ENCODE measurements at regions not wholly inside any gene's neighbourhood (a gene's known extent, or its start where the extent isn't known, plus 50 kb on each side); places are given as distances from the start of the nearest gene placed in this dataset.

DNA sequence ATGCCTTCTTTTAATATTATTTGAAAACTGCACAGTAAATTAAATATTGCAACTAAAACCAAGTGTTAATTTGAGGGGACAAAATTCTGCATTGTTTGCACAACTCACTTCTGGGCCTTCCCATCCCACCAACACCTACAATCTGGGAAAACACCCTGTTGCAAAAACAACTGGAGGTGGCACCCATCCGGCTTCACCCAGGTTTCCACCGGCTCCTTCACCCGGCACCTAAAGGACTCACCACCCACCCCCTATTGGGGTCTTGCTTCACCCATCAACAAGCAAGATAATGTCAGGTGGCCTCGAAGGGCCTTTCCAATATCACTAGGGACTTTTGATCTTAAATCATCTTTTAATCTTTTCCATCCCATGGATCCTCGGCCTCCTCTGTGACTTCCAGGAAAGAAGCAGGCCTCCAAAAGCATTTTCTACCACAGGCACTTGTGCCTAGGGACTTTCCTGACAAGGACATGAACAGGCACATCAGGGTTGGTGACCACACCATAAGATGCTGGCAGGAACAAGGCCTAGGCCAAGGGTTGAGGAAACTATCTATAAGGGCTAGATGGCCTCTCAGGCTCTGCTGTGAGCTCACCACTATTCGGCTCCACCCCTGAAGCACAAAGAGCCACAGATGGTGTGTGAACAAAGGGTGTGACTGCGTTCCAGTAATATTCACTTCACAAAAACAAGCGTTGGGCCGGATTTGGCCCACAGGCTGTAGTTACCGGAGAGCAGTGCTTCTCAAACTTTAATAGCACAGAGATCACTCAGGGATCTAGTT lies 205.1 kb downstream of the AUH start:
- no TSS peak for BruUV-seq (replicated peaks)
- H3K27me3 ChIP-seq (replicated peaks; ENCODE audit: insufficient read depth, low read depth, low read length, poor library complexity) = no peaks in the 10 kb centered on the region
- TF ChIP-seq EZH2 (IDR thresholded peaks at IDR 0.05; ENCODE audit: borderline replicate concordance, low read depth, low read length, poor library complexity, severe bottlenecking) = no peak
- TF ChIP-seq, protein P1, sequence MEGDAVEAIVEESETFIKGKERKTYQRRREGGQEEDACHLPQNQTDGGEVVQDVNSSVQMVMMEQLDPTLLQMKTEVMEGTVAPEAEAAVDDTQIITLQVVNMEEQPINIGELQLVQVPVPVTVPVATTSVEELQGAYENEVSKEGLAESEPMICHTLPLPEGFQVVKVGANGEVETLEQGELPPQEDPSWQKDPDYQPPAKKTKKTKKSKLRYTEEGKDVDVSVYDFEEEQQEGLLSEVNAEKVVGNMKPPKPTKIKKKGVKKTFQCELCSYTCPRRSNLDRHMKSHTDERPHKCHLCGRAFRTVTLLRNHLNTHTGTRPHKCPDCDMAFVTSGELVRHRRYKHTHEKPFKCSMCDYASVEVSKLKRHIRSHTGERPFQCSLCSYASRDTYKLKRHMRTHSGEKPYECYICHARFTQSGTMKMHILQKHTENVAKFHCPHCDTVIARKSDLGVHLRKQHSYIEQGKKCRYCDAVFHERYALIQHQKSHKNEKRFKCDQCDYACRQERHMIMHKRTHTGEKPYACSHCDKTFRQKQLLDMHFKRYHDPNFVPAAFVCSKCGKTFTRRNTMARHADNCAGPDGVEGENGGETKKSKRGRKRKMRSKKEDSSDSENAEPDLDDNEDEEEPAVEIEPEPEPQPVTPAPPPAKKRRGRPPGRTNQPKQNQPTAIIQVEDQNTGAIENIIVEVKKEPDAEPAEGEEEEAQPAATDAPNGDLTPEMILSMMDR (conservative IDR thresholded peaks at IDR 0.05; ENCODE audit: low read depth, low read length) = no peak
- ChIA-PET POLR2A (ENCODE audit: low non-redundant PET) (no interaction called here), CTCF (no interaction called here)
- intact Hi-C loops (cut with micrococcal nuclease; ENCODE audit: unreplicated experiment) = no loop called here
- H3K4me3 ChIP-seq (ENCODE audit: low read depth, low read length, poor library complexity, severe bottlenecking) = no peak overlapping the region
- no peak for DNase-seq (ENCODE audit: low spot score)
- H3K36me3 ChIP-seq (ENCODE audit: insufficient read depth, low read length, poor library complexity, severe bottlenecking) = no peaks in the 10 kb centered on the region
- no peaks in the 10 kb centered on the region for H3K9me3 ChIP-seq (ENCODE audit: low read depth, low read length, poor library complexity, severe bottlenecking)
- no peaks in the 10 kb centered on the region for H3K4me1 ChIP-seq (ENCODE audit: insufficient read depth, low read length, poor library complexity, severe bottlenecking)
- H3K27ac ChIP-seq (ENCODE audit: low read depth, low read length, poor library complexity, severe bottlenecking) = no peak overlapping the region

DNA sequence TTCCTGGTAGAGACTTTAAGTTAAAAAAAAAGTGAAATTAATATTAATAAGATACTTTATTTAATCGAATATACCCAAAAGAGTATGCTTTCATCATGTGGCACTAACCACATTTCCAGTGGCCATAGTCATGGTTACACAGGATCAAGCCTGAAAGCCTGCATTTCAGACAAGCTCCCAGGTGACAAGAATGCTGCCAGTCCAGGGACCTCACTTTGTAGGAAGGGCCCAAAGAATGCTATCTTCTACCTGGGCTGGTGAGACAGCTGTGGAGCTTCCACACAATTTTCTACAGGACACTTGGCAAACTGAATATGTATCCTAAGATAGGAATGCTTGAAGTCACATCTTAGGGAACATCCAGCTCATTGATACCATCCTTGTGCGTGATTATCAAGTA lies 203.8 kb downstream of the AUH start:
- no peaks in the 10 kb centered on the region for H3K9me3 ChIP-seq (ENCODE audit: low read depth, low read length, poor library complexity, severe bottlenecking)
- ChIA-PET CTCF (no interaction called here), POLR2A (ENCODE audit: low non-redundant PET) (no interaction called here)
- TF ChIP-seq EZH2 (IDR thresholded peaks at IDR 0.05; ENCODE audit: borderline replicate concordance, low read depth, low read length, poor library complexity, severe bottlenecking) = no peak
- TF ChIP-seq, protein P1 (conservative IDR thresholded peaks at IDR 0.05; ENCODE audit: low read depth, low read length) = no peak
- BruUV-seq (replicated peaks) = no TSS peak
- no peak overlapping the region for H3K27ac ChIP-seq (ENCODE audit: low read depth, low read length, poor library complexity, severe bottlenecking)
- intact Hi-C loops (cut with micrococcal nuclease; ENCODE audit: unreplicated experiment) = no loop called here
- H3K4me3 ChIP-seq (ENCODE audit: low read depth, low read length, poor library complexity, severe bottlenecking) = no peak overlapping the region
- H3K36me3 ChIP-seq (ENCODE audit: insufficient read depth, low read length, poor library complexity, severe bottlenecking) = no peaks in the 10 kb centered on the region
- no peak for DNase-seq (ENCODE audit: low spot score)
- no peaks in the 10 kb centered on the region for H3K27me3 ChIP-seq (replicated peaks; ENCODE audit: insufficient read depth, low read depth, low read length, poor library complexity)
- H3K4me1 ChIP-seq (ENCODE audit: insufficient read depth, low read length, poor library complexity, severe bottlenecking) = no peaks in the 10 kb centered on the region

DNA sequence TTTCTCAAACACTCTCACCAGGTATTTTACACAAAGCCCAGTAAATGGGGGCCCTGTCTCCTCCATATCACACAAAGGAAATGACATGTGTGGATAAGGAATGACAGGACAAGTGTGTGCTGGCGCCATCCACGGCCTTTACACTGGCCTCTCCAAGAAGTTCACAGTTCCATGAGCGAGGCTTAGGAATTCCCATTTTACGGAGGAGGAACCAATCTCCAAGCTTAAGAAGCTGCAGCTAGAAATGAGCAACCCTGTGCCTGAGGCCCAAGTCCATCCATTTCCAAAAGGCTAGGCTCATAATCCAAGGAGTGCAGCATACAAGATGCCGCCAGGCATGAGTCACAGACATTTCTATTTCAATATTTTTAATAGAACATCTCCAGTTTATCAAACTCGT lies 203.4 kb downstream of the AUH start:
- no peaks in the 10 kb centered on the region for H3K9me3 ChIP-seq (ENCODE audit: low read depth, low read length, poor library complexity, severe bottlenecking)
- TF ChIP-seq EZH2 (IDR thresholded peaks at IDR 0.05; ENCODE audit: borderline replicate concordance, low read depth, low read length, poor library complexity, severe bottlenecking) = no peak
- TF ChIP-seq, protein P1 (conservative IDR thresholded peaks at IDR 0.05; ENCODE audit: low read depth, low read length) = no peak
- DNase-seq (ENCODE audit: low spot score) = no peak
- intact Hi-C loops (cut with micrococcal nuclease; ENCODE audit: unreplicated experiment) = no loop called here
- H3K27ac ChIP-seq (ENCODE audit: low read depth, low read length, poor library complexity, severe bottlenecking) = no peak overlapping the region
- no peaks in the 10 kb centered on the region for H3K4me1 ChIP-seq (ENCODE audit: insufficient read depth, low read length, poor library complexity, severe bottlenecking)
- no TSS peak for BruUV-seq (replicated peaks)
- no peaks in the 10 kb centered on the region for H3K36me3 ChIP-seq (ENCODE audit: insufficient read depth, low read length, poor library complexity, severe bottlenecking)
- ChIA-PET CTCF (no interaction called here), POLR2A (ENCODE audit: low non-redundant PET) (no interaction called here)
- no peak overlapping the region for H3K4me3 ChIP-seq (ENCODE audit: low read depth, low read length, poor library complexity, severe bottlenecking)
- H3K27me3 ChIP-seq (replicated peaks; ENCODE audit: insufficient read depth, low read depth, low read length, poor library complexity) = no peaks in the 10 kb centered on the region
